NK-92 treated with Interleukin-12 subunit alpha and Interleukin-12 subunit beta, amount 100 ng/mL, for 24 hours (cell line): ENCODE measurements at regions not wholly inside any gene's neighbourhood (a gene's known extent, or its start where the extent isn't known, plus 50 kb on each side); places are given as distances from the start of the nearest gene placed in this dataset.

Experiments used
- DNase-seq: peaks from one replicate; lab custom pipeline; 2025; lab: John Stamatoyannopoulos, UW

DNA sequence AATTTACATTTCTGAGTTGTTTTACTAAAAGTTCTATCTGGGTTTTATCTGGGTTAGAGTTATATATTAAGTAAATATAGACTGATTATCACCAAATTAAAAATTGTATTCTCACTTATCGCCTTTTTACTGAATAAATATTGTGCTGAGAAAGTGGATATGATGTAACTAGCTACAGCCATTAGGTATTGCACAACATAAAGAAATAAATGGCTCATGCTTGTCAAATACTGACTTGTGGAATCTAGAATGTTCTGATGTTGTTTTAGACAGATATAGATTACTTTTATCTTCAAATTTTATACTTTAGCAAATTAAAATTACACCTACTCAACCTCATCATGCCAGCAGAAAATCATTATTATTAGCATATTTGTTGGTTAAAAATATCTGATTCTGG is 1277.1 kb upstream of the MIR17HG start:
- no peak for DNase-seq

GRCh38 chr13:90070837-90071525 is 1276.5 kb upstream of the MIR17HG start:
- no peak for DNase-seq

- DNase-seq = no peak
These were observed 1262.7 kb upstream of the MIR17HG start for GRCh38 chr13:90084684-90085290.

GRCh38 chr13:90089051-90089450 is 1258.4 kb upstream of the MIR17HG start:
- DNase-seq = no peak

DNA sequence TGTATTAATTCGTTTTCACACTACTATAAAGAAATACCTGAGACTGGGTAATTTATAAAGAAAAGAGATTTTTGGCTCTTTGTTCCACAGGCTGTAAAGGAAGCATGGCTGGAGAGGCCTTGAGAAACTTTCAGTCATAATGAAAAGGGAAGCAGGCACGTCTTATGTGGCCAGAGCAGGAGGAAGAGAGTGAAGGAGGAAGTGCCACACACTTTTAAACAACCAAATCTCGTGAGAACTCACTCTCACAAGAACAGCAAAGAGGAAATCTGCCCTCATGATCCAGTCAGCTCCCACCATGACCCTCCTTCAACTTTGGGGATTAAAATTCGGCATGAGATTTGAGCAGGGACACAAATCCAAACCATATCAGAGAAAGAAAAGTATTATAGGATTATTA is 1255.9 kb upstream of the MIR17HG start:
- DNase-seq = no peak

GRCh38 chr13:90094357-90094756 is 1253.1 kb upstream of the MIR17HG start:
- no peak for DNase-seq

DNA sequence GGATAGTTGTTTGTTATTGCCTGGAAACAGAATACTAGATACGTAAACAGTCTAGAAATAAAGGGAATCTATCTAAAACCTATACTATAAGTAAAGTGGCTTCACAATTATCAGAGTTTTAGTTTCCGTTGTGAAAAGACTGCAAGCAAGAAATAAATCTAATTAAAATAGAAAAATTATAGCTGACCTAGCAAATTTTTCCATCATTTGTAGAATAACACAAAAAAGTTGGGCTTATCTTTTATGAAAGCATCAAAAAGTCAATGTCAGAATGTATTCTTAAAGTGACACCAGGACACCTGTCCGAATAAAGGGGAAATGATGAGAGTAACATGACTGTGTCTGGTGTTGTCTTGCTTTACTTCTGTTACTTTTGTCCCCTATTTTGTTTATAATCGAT is 1248.9 kb upstream of the MIR17HG start:
- no peak for DNase-seq

DNA sequence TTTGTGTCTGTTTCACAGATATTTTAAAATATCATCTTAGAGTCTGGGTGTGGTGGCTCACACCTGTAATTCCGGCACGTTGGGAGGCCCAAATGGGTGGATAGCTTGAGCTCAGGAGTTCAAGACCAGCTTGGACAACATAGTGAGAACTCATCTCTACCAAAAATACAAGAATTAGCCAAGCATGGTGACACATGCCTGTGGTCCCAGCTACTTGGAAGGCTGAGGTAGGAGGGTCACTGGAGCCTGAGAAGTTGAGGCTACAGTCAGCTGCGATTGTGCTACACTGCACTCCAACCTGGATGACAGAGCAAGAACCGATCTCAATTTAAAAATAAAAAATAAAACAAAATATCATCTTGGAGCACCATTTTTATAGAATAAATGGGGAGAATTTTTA is 1247.6 kb upstream of the MIR17HG start:
- DNase-seq = no peak

DNA sequence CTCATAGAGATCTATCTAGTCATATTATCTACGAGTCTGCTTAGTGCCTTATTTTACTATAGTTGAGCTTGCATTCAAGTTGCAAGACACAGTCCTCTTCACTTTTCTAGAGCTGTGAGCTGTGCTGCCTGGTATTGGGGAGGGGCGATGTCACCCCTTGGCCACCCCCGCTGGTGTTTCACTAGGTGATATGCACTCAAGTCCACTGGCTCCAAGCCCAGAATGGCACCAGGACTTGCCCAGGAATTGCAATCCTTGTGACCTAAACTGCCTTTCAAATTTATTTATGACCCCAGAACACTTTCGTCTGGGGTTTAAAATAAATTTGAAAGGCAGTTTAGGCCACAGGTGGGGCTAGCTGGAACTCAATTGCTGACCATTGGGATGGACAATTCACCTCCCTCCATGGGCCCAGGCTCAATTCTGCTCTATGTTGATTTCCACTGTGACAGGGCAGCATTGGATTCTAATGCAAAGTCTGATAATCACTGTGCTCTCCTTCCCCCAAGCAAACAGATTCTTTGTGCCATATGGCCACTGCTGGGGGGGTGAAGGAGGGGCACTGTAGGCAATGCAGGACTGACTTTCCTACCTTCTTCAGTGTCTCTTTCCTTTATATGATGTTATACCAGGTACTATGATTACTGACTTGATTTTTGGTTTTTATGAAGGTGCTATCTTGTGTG is 1244.2 kb upstream of the MIR17HG start:
- DNase-seq = no peak

DNA sequence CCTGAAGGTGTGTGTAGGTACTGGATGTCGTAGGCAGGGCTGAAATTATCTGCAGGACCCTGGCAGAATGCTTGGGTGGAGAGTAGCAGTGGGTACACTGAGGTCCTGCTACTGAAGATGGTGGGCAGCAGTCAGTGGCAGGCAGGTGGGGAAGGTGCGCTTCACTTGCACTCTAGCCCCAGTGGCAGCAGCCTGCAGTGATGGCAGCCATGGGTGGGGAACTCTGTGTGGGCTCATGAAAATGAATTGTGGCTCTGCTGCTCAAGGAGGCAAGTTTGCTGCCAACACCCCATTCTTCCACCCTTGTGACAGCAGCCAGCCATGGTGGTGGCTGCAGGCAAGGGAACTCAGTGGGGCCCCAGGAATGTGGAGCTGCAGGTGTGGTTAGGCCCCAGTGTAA is 1242.7 kb upstream of the MIR17HG start:
- DNase-seq = no peak

GRCh38 chr13:90105276-90105675 is 1242.2 kb upstream of the MIR17HG start:
- DNase-seq = no peak

GRCh38 chr13:90105849-90106496 is 1241.5 kb upstream of the MIR17HG start:
- DNase-seq = no peak

- no peak for DNase-seq
These were observed 1239.8 kb upstream of the MIR17HG start for GRCh38 chr13:90107661-90108060.

GRCh38 chr13:90108547-90108946 is 1238.9 kb upstream of the MIR17HG start:
- DNase-seq = no peak

DNA sequence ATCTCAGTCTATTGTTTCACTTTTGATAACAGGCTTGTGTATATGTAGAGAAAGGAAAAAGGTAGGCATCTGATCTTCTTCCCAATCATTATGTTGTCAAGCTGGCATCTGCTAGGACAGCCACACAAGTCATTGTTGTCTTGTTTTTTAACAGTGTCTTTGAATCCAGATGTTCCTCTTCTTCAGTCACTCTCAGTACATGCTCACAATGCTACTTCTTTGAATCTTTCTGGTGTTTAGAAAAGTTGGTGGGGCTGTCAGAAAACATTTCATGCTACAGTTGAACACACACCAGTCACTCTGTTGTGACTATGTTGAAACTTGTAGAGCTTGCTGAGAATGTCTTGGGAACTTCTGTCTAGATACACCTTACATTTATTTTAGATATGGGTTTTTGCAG is 1231.4 kb upstream of the MIR17HG start:
- DNase-seq = no peak

DNA sequence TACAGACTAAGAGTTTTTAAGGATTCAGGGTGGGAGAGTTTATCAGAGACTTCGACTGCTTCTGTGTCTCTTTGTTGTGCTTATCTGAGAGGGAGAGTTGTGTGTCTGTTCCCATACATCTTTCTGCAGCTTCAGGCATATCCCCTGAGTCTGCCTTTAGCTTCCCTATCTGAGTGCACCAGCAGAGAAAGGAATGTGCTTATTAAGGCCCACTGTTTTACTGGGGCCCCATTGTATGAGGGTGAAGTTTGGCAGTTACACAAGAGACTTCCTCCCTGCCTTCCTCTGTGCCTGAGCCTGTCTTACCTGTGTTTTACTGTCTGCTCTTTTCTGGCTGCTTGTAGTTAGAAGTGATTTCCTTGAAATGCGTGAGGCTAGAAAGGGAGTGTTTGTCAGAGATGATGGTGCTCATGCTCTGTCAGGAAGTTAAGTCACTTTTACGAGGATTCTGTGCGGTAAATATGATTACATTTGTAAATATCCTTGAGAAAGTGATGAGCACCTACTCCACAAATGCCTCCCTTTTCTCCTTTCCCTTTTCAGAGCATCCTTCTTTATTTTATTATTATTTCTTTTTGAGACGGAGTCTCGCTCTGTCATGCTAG is 1228.9 kb upstream of the MIR17HG start:
- no peak for DNase-seq

- DNase-seq = no peak
These were observed 1227.5 kb upstream of the MIR17HG start for GRCh38 chr13:90120026-90120425.

DNA sequence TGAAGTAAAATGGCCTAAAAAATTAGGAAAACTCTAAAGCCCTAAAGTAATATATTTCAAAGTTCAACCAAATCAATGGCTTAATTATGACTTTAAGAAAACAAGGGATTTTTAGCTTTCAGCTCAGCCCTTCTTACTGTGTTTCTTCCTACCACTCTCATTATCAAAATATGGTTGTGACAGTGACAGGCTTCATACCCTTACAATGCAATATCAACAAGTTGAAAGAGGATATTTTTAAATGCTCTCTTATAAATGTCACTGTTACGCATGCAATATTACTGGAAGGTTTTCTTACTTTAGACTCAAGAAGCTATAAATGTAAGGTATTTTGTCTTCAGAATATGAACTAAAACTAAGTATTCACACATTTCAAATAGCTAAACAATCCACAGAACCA is 1225.7 kb upstream of the MIR17HG start:
- no peak for DNase-seq

GRCh38 chr13:90122531-90122930 is 1225.0 kb upstream of the MIR17HG start:
- no peak for DNase-seq

- DNase-seq = no peak
These were observed 1211.9 kb upstream of the MIR17HG start for GRCh38 chr13:90135558-90135957.

DNA sequence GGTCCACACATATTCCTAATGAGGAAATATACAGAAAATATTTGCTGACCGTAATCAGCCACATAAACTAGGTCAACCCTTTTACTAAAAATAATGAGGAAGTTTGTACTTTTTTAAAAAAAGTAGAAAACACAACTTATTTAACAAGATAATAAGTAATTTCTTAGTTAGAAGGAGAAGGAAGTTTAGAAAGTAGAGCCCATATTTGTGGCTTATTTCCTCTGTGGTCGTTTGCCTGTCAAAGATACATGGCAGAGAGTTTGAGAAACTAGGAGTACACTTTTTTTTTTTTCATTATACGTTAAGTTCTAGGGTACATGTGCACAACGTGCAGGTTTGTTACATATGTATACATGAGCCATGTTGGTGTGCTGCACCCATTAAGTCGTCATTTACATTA is 1205.2 kb upstream of the MIR17HG start:
- DNase-seq = no peak

DNA sequence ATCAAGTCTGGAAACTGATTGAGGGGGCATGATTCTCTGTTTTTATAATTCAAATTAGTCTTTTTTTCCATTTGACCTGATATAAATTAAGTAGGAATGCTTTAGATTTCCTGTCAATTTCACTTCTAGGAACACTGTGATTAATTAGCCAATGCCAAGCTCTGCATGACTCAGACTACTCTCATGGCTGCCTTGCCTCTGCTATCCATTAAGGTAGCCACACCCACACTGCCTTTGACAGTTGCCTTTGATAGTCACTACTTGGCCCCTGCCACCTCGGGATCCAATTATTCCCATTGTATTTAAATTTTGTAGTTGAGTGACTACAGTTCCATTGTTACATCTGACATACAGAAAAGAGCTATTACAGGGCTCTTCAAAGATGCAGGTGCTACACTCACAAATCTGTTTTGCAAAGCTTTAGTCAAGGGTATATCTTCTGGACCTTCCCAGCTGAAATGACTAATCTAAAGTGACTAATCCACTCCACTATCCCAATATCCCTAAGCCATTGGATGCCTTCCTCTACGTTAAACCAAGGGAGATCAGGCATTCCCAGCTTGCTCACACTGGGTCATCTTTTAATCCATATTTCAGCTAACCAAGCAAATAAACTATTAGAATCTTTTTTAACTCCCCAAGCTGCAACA is 1193.1 kb upstream of the MIR17HG start:
- DNase-seq = no peak
